Vagina (tissue), 2 donors: ENCODE measurements at regions not wholly inside any gene's neighbourhood (a gene's known extent, or its start where the extent isn't known, plus 50 kb on each side); places are given as distances from the start of the nearest gene placed in this dataset.
"Not testable (repeated sequence)": the region's sequence is repeated elsewhere in the genome, so short reads cannot be mapped to it uniquely, and the experiment has no call there.

Experiments used
- CTCF ChIP-seq, 3 experiments: fragments of 450-650 bp in 2 of 3; fragments of 200-600 bp in 1 of 3; sonication (generic) in 1 of 3; IDR thresholded peaks; one replicate each; pipeline ENCODE4 v1.5.1; 2017 to 2019; ENCODE audit warnings: antibody characterized with exemption in 3 of 3, mild to moderate bottlenecking in 2 of 3, moderate library complexity in 2 of 3
- POLR2AphosphoS5 ChIP-seq, 2 donors: sonication (generic); formaldehyde crosslinking; IDR thresholded peaks; one replicate each; pipeline ENCODE4 v1.9.0; 2017; ENCODE audit warnings: antibody characterized with exemption in 2 of 2, mild to moderate bottlenecking in 2 of 2, low read depth in 1 of 2; ENCODE audit not compliant: insufficient read depth in 1 of 2

GRCh38 chr3:139153434-139153833 is 108.7 kb upstream of the PRR23C start:
- TF ChIP-seq CTCF (IDR thresholded peaks at IDR 0.05); POLR2AphosphoS5 (IDR thresholded peaks at IDR 0.05; ENCODE audit: insufficient read depth in 1 of 2, low read depth in 1 of 2): not testable (repeated sequence)
